GM23248 (cell line): ENCODE measurements at regions not wholly inside any gene's neighbourhood (a gene's known extent, or its start where the extent isn't known, plus 50 kb on each side); places are given as distances from the start of the nearest gene placed in this dataset.

ENCODE experiments used
- EZH2 ChIP-seq: fragments of 200-600 bp; sonication (generic); IDR thresholded peaks from 2 replicates; pipeline ENCODE4 v1.6.1; 2018; ENCODE audit warnings: antibody characterized with exemption, mild to moderate bottlenecking; ENCODE audit not compliant: insufficient read depth, poor library complexity, severe bottlenecking
- EZH2phosphoT487 ChIP-seq: fragments of 200-600 bp; sonication (generic); IDR thresholded peaks from 2 replicates; pipeline ENCODE4 v1.6.1; 2018; ENCODE audit warnings: antibody characterized with exemption, moderate library complexity, mild to moderate bottlenecking, low read depth; ENCODE audit not compliant: insufficient read depth

GRCh38 chr10:90167174-90168064 is 466.0 kb downstream of the KIF20B start:
- TF ChIP-seq EZH2 (no peak), EZH2phosphoT487 (no peak)
